SKM-1 (cell line): ENCODE measurements at regions not wholly inside any gene's neighbourhood (a gene's known extent, or its start where the extent isn't known, plus 50 kb on each side); places are given as distances from the start of the nearest gene placed in this dataset.
"Not testable (repeated sequence)": the region's sequence is repeated elsewhere in the genome, so short reads cannot be mapped to it uniquely, and the experiment has no call there.

Source experiments
- DNase-seq: peaks from one replicate; lab custom pipeline; 2025; ENCODE audit not compliant: unreplicated experiment; lab: John Stamatoyannopoulos, UW

GRCh38 chr4:18439311-18439710, 417.8 kb upstream of the LCORL start:
- no peak for DNase-seq

DNA sequence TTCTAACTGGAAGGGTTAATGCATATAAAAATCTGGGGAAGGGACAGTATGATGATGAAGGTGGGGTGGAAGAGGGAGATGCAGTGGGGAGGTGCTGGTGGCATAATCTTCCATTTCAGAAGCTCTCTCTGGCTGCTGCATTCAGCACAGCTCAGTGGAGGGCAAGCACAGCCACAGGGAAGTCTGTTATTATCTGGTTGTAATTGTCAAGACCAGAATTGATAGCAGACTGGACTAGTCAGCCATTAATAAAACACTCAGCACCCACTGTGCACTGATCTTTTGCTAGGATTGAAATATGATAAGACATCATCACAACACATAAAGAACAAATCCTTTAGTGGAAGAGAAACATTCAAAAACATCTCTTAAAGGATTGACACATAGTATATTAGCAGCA, 414.2 kb upstream of the LCORL start:
- no peak for DNase-seq

DNA sequence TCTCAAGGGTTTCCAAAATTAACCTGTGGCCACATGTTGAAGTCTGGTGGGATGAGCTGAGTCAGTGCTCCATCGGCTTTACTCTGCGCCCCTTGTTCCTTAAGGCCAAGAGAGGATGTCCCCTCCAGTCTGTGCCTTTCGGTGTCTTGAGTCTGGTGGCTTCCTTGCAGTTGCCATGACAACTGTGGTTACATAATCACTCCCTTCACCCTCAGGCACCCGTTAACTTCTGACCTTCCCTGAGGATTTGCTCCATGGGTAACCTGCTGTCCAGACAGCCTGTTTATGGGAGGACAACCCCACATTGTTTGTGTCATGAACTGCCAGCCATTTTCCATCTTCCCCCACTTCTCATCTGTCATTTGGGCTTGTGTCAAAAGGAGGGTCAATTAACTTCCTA, 401.1 kb upstream of the LCORL start:
- DNase-seq: no peak

GRCh38 chr4:18421519-18421918, 400.0 kb upstream of the LCORL start:
- DNase-seq: no peak

GRCh38 chr4:18419780-18420179, 398.2 kb upstream of the LCORL start:
- DNase-seq: no peak

- DNase-seq: not testable (repeated sequence)
Measured at GRCh38 chr4:18418195-18418898, 396.8 kb upstream of the LCORL start.

- DNase-seq: not testable (repeated sequence)
Measured at GRCh38 chr4:18417651-18418050, 396.1 kb upstream of the LCORL start.

DNA sequence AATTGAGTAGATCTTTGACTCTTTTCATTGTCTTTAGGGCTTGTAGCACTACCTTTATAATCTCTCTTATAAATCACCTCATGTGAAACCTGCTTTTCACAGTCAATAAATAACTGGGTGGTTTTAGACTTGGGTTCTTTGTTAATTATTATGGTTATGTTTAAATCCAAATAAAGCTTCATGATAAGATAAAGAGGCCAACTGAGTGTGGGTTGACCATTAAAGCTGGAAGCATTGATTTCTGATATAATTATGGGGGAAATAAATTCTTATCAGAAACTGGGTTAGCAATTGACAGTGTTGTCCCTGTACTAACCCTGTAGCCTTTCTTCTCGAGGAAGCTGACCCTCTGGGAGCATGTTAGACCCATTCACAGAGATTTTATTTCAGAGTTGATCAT, 384.7 kb upstream of the LCORL start:
- no peak for DNase-seq

- no peak for DNase-seq
Measured at GRCh38 chr4:18405054-18405453, 383.5 kb upstream of the LCORL start.

GRCh38 chr4:18404642-18405041, 383.1 kb upstream of the LCORL start:
- no peak for DNase-seq

DNA sequence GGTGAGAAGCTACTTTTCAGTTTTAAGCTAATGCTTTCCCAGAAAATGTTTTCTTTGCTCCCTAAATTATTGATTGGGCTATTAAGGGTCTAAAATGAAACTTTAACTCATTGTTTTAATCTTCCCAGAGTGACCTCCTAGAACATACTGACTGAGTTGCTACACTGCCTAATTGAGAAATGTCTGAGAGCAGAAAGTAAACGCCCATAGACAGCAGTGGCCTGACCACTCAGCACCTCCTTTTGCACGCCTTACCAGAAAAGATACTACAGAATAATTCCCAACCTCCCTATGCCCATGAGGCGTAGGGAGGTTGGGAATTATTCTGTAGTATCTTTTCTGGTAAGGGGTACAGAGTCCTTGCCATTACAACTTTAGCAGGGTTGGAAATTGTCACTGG, 381.8 kb upstream of the LCORL start:
- DNase-seq: no peak

- no peak for DNase-seq
Measured at GRCh38 chr4:18401868-18402267, 380.3 kb upstream of the LCORL start.

- no peak for DNase-seq
Measured at GRCh38 chr4:18401425-18401824, 379.9 kb upstream of the LCORL start.

- DNase-seq: no peak
Measured at GRCh38 chr4:18398661-18399060, 377.1 kb upstream of the LCORL start.

DNA sequence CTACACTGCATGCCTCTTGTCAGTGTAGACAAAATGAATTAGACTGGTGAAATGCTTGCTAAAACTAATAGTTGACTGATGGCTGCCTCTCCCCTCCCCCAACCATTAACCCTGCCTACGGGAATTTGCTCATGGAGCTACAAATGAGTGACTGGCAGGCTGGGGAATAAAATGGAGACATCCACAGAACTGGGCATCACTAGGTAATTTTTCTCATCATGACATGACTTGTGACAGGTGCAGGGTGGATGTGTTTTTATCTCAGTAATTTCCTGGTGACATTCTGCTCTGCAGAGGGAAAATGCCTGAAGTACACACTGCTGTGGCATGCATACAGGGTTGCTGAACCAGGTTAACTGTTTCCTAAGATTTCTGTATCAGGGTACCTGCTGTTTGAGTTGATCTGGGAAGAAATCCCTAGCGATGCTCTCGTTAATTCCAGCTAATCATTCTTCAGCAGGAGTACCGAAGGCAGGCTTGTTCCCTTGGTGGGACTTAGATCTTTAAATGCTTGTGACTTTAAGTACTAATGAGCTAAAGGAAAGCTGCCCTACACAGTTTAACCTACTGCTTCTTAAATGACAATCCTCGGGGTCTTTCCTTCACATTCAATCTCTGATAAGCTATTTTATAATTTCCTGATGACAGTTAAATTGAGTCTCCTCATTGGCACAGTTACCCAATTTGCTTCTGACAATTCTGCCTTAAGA, 376.3 kb upstream of the LCORL start:
- no peak for DNase-seq

GRCh38 chr4:18394656-18395055, 373.1 kb upstream of the LCORL start:
- no peak for DNase-seq

DNA sequence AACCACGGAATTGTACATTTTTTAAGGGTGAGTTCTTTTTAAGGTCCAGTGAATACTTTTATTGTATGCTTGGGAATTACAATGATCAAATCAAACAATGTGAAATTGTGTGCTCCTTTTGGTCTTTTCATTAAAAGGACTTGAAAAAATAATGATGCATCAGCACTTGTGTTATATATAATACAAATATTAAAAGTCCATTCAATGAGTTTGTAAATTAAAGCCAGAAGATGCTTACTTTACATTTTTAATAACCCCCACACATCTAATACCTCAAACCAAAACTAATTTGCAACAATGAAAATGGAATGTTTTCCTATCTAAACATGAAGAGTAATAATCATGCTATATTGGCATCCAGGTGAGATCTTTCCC, 369.8 kb upstream of the LCORL start:
- DNase-seq: no peak

GRCh38 chr4:18390655-18391353, 369.2 kb upstream of the LCORL start:
- DNase-seq: no peak

- DNase-seq: no peak
Measured at GRCh38 chr4:18389115-18389514, 367.6 kb upstream of the LCORL start.

DNA sequence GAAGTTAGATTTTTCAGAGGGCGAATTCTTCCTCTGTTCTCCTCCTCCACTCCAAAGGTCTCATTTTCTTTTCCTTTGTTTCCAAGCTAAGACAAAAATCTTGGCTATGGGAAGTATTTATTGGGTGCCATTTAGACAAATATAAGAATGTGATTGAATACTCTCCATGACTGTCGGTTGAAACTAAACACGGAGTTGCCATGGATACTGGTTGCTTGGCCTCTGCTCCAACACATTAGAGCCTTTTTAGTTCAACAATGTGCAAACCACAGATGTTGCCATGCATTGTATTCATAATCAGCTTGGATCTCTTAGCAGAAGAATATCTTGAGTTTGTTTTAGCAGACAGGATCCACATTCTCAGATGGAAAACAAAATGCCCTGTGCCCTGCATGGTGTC, 366.5 kb upstream of the LCORL start:
- DNase-seq: no peak

DNA sequence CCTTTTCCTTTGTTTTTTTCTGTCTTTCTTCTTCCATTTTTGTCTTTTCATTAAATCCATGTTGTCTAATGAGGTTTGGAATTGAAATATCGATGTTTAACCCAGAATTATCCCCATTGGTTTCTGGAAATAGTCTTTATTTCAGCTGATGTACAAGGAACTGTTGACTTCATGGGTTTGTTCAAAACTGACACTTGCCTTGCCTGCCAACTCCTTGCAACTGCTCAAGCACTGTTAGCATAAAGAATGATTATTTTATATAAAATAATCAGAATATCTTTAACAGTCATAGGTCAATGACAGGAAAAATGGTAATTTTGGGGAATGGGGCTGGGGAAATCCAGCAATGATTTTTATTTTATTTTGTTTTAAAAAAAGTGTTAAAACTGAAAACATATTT, 359.6 kb upstream of the LCORL start:
- DNase-seq: no peak

DNA sequence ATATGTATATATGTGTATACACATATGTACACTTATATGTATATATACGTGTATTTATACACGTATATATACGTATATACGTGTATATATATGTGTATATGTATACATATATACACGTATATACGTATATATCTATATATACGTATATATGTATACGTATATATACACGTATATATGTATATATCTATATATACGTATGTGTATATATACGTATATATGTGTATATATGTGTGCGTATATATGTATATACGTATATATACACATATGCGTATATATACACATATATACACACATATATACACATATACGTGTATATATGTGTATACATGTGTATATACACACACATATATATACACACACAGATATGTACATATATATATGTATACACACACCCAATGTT, 348.0 kb upstream of the LCORL start:
- DNase-seq: no peak
